Prostate gland (tissue), 2 donors: ENCODE measurements at regions not wholly inside any gene's neighbourhood (a gene's known extent, or its start where the extent isn't known, plus 50 kb on each side); places are given as distances from the start of the nearest gene placed in this dataset.

Experiments used
- CTCF ChIP-seq, 4 experiments: fragments of 200-600 bp in 2 of 4; fragments of 450-650 bp in 2 of 4; sonication (generic) in 2 of 4; IDR thresholded peaks; 1 replicate in 3 of 4; 2 replicates in 1 of 4; pipeline ENCODE4 v1.5.1; 2016 to 2019; ENCODE audit warnings: antibody characterized with exemption in 4 of 4, mild to moderate bottlenecking in 2 of 4, moderate library complexity in 2 of 4
- POLR2A ChIP-seq: fragments of 450-650 bp; IDR thresholded peaks from one replicate; pipeline ENCODE4 v1.6.1; 2016; ENCODE audit warnings: antibody characterized with exemption, mild to moderate bottlenecking
- POLR2AphosphoS5 ChIP-seq: sonication (generic); formaldehyde crosslinking; IDR thresholded peaks from one replicate; pipeline ENCODE4 v1.6.1; 2017; ENCODE audit warnings: antibody characterized with exemption

- TF ChIP-seq CTCF (IDR thresholded peaks at IDR 0.05) (no peak), POLR2A (no peak), POLR2AphosphoS5 (no peak)
Measured at GRCh38 chr14:43792980-43793379, 714.1 kb downstream of the FSCB start.
